Keratinocyte (primary cell): ENCODE measurements at regions not wholly inside any gene's neighbourhood (a gene's known extent, or its start where the extent isn't known, plus 50 kb on each side); places are given as distances from the start of the nearest gene placed in this dataset.

ENCODE experiments used
- DNase-seq: peaks from one replicate; pipeline ENCODE4 v3.0.0-alpha.2; 2011; ENCODE audit warnings: low read depth, missing footprints, low spot score
- FAIRE-seq: peaks from 2 replicates; lab custom pipeline; 2011; peaks lifted over from hg19 to GRCh38; lab: Jason Lieb, UNC
- H2AFZ ChIP-seq: 2 replicates; pipeline ENCODE4 v1.6.0; 2012; ENCODE audit warnings: low read length, control low read depth, inconsistent platforms; ENCODE audit not compliant: control insufficient read depth
- H3K27ac ChIP-seq: 2 replicates; pipeline ENCODE4 v1.5.1; 2011; ENCODE audit warnings: low read length; ENCODE audit not compliant: control insufficient read depth, insufficient read depth
- H3K27me3 ChIP-seq: 3 replicates; pipeline ENCODE4 v1.6.0; 2011; ENCODE audit warnings: low read length; ENCODE audit not compliant: control insufficient read depth, insufficient read depth; ENCODE audit errors: extremely low read depth
- H3K36me3 ChIP-seq, 2 experiments: 2 replicates in 1 of 2; 3 replicates in 1 of 2; pipeline ENCODE4 v1.5.1; 2011; ENCODE audit warnings: low read length in 2 of 2, mild to moderate bottlenecking in 1 of 2; ENCODE audit not compliant: control insufficient read depth in 2 of 2, insufficient read depth in 2 of 2; ENCODE audit errors: extremely low read depth in 1 of 2
- H3K4me1 ChIP-seq: 3 replicates; pipeline ENCODE4 v1.5.1; 2011; ENCODE audit warnings: low read length; ENCODE audit not compliant: control insufficient read depth, insufficient read depth; ENCODE audit errors: extremely low read depth
- H3K4me2 ChIP-seq: 3 replicates; pipeline ENCODE4 v1.6.0; 2011; ENCODE audit warnings: low read depth, low read length; ENCODE audit not compliant: control insufficient read depth, insufficient read depth; ENCODE audit errors: extremely low read depth
- H3K4me3 ChIP-seq, 3 experiments: fragments of 200-600 bp in 1 of 3; sonication (generic) in 1 of 3; 2 replicates in 2 of 3; 3 replicates in 1 of 3; pipeline ENCODE4 v1.5.1; 2011 to 2016; ENCODE audit warnings: low read length in 3 of 3, mild to moderate bottlenecking in 3 of 3, control low read depth in 2 of 3, inconsistent platforms in 1 of 3, low read depth in 1 of 3, mixed read lengths in 1 of 3, mixed run types in 1 of 3, moderate library complexity in 1 of 3; ENCODE audit not compliant: control insufficient read depth in 2 of 3, insufficient read depth in 2 of 3; ENCODE audit errors: extremely low read depth in 1 of 3
- H3K79me2 ChIP-seq: 2 replicates; pipeline ENCODE4 v1.6.0; 2012; ENCODE audit warnings: low read length; ENCODE audit not compliant: control insufficient read depth, insufficient read depth
- H3K9ac ChIP-seq: 3 replicates; pipeline ENCODE4 v1.6.0; 2011; ENCODE audit warnings: low read length; ENCODE audit not compliant: control insufficient read depth, insufficient read depth; ENCODE audit errors: extremely low read depth
- H3K9me1 ChIP-seq: 3 replicates; pipeline ENCODE4 v1.6.0; 2011; ENCODE audit warnings: low read length; ENCODE audit not compliant: control insufficient read depth, insufficient read depth; ENCODE audit errors: extremely low read depth
- H3K9me3 ChIP-seq: 2 replicates; pipeline ENCODE4 v1.5.1; 2012; ENCODE audit warnings: low read depth, low read length; ENCODE audit not compliant: control insufficient read depth
- H4K20me1 ChIP-seq: 3 replicates; pipeline ENCODE4 v1.6.0; 2011; ENCODE audit warnings: low read length; ENCODE audit not compliant: control insufficient read depth, insufficient read depth; ENCODE audit errors: extremely low read depth
- CTCF ChIP-seq, 3 experiments: IDR thresholded peaks in 1 of 3; conservative IDR thresholded peaks in 1 of 3; optimal IDR thresholded peaks in 1 of 3; 2 replicates in 2 of 3; 3 replicates in 1 of 3; pipeline versions ENCODE3 to v1.5.1; 2011; ENCODE audit warnings: low read length in 3 of 3, mild to moderate bottlenecking in 3 of 3, moderate library complexity in 2 of 3, control low read depth in 1 of 3, inconsistent platforms in 1 of 3; ENCODE audit not compliant: insufficient read depth in 2 of 3; ENCODE audit errors: extremely low read depth in 1 of 3
- EZH2 ChIP-seq: IDR thresholded peaks from one replicate; pipeline ENCODE4 v1.6.1; 2012; ENCODE audit warnings: inconsistent platforms, mild to moderate bottlenecking, low read length, moderate library complexity
- dilution Hi-C: fragments of 300-500 bp; cut with MboI; formaldehyde crosslinking; loops from one replicate; pipeline ENCODE4 v1.7.0; 2020; ENCODE audit warnings: low sequenced_read_pairs; ENCODE audit not compliant: extremely low pct_ligation_motif_present

- Histone ChIP-seq H3K79me2 (no peaks in the 10 kb centered on the region), H3K4me2 (no peak overlapping the region), H3K36me3 (no peaks in the 10 kb centered on the region), H4K20me1 (no peaks in the 10 kb centered on the region), H2AFZ (no peak overlapping the region), H3K27ac (no peak overlapping the region), H3K27me3 (no peaks in the 10 kb centered on the region), H3K9ac (no peak overlapping the region), H3K4me1 (no peaks in the 10 kb centered on the region), H3K9me1 (no peaks in the 10 kb centered on the region), H3K9me3 (peaks cover 1% of the 10 kb centered on the region), H3K4me3 (no peak overlapping the region)
- FAIRE-seq (no peak), DNase-seq (no peak)
- dilution Hi-C loops = no loop called here
- TF ChIP-seq EZH2 (no peak), CTCF (optimal IDR thresholded peaks at IDR 0.05 in 1 of 3, IDR thresholded peaks at IDR 0.05 in 1 of 3, conservative IDR thresholded peaks at IDR 0.05 in 1 of 3; ENCODE audit: extremely low read depth in 1 of 3, insufficient read depth in 2 of 3, low read length in 3 of 3) (no peak)
These were observed 436.5 kb upstream of the FRG1 start for GRCh38 chr4:189504220-189504619.

- dilution Hi-C loops = no loop called here
- Histone ChIP-seq H4K20me1 (no peaks in the 10 kb centered on the region), H3K9ac (no peak overlapping the region), H3K9me1 (no peaks in the 10 kb centered on the region), H3K36me3 (no peaks in the 10 kb centered on the region), H3K4me1 (no peaks in the 10 kb centered on the region), H2AFZ (no peak overlapping the region), H3K27me3 (no peaks in the 10 kb centered on the region), H3K4me3 (no peak overlapping the region), H3K9me3 (peaks cover 1% of the 10 kb centered on the region), H3K27ac (no peak overlapping the region), H3K4me2 (no peak overlapping the region), H3K79me2 (no peaks in the 10 kb centered on the region)
- no peak for FAIRE-seq
- DNase-seq = no peak
- TF ChIP-seq EZH2 (no peak), CTCF (optimal IDR thresholded peaks at IDR 0.05 in 1 of 3, IDR thresholded peaks at IDR 0.05 in 1 of 3, conservative IDR thresholded peaks at IDR 0.05 in 1 of 3; ENCODE audit: extremely low read depth in 1 of 3, insufficient read depth in 2 of 3, low read length in 3 of 3) (no peak)
These were observed 435.3 kb upstream of the FRG1 start for GRCh38 chr4:189505380-189505779.
